Upper lobe of right lung (tissue), 1 donor: ENCODE measurements at regions not wholly inside any gene's neighbourhood (a gene's known extent, or its start where the extent isn't known, plus 50 kb on each side); places are given as distances from the start of the nearest gene placed in this dataset.
A peak's percentile ranks its signal among the peaks of the same experiment; 100 is the strongest.

Experiments
- ATAC-seq: fragments of 200-7000 bp; cut with Tn5 transposase; one replicate; pipeline ENCODE4 v1.9.1; 2020; ENCODE audit warnings: mild to moderate bottlenecking, moderate library complexity
- DNase-seq: peaks from one replicate; pipeline ENCODE4 v3.0.0-alpha.2; 2020
- H3K27ac ChIP-seq: fragments of 200-600 bp; one replicate; pipeline ENCODE4 v1.8.0; 2022
- H3K27me3 ChIP-seq: fragments of 200-600 bp; one replicate; pipeline ENCODE4 v1.8.0; 2022; ENCODE audit warnings: mild to moderate bottlenecking
- H3K36me3 ChIP-seq: fragments of 200-600 bp; one replicate; pipeline ENCODE4 v1.8.0; 2022
- H3K4me1 ChIP-seq: fragments of 200-600 bp; one replicate; pipeline ENCODE4 v1.8.0; 2022
- H3K4me3 ChIP-seq: fragments of 200-600 bp; one replicate; pipeline ENCODE4 v1.8.0; 2022; ENCODE audit warnings: mild to moderate bottlenecking
- H3K9me3 ChIP-seq: fragments of 200-600 bp; one replicate; pipeline ENCODE4 v1.8.0; 2022
- CTCF ChIP-seq: fragments of 200-600 bp; IDR thresholded peaks from one replicate; pipeline ENCODE4 v1.8.0; 2022; ENCODE audit warnings: antibody characterized with exemption
- intact Hi-C: fragments of 100-400 bp; cut with DNase I; formaldehyde crosslinking; loops from one replicate; pipeline ENCODE4 v1.11.0; 2022
- donor health status: DM: no; HTN: yes; CAD: no; lungs with severe emphysema.

GRCh38 chr3:72322264-72322976 is 525.8 kb downstream of the SHQ1 start:
- ATAC-seq, result no peak
- Histone ChIP-seq H3K36me3 (no peaks in the 10 kb centered on the region), H3K9me3 (no peaks in the 10 kb centered on the region), H3K27me3 (no peaks in the 10 kb centered on the region), H3K4me1 (no peaks in the 10 kb centered on the region), H3K27ac (no peak overlapping the region), H3K4me3 (no peak overlapping the region)
- TF ChIP-seq CTCF, result no peak
- intact Hi-C loops, result no loop called here
- DNase-seq, result no peak

GRCh38 chr3:72320955-72321303 is 527.3 kb downstream of the SHQ1 start:
- peak; percentile 5 for ATAC-seq
- H3K36me3 ChIP-seq, result no peaks in the 10 kb centered on the region
- H3K4me1 ChIP-seq, result no peaks in the 10 kb centered on the region
- TF ChIP-seq CTCF, result no peak
- H3K27ac ChIP-seq, result no peak overlapping the region
- H3K9me3 ChIP-seq, result no peaks in the 10 kb centered on the region
- intact Hi-C loops, result no loop called here
- no peaks in the 10 kb centered on the region for H3K27me3 ChIP-seq
- no peak for DNase-seq
- H3K4me3 ChIP-seq, result no peak overlapping the region

- Histone ChIP-seq H3K9me3 (no peaks in the 10 kb centered on the region), H3K27ac (no peak overlapping the region), H3K27me3 (no peaks in the 10 kb centered on the region), H3K4me3 (no peak overlapping the region), H3K4me1 (no peaks in the 10 kb centered on the region), H3K36me3 (no peaks in the 10 kb centered on the region)
- no peak for TF ChIP-seq CTCF
- DNase-seq (no peak), ATAC-seq (no peak)
- intact Hi-C loops, result no loop called here
These were observed 527.9 kb downstream of the SHQ1 start for GRCh38 chr3:72320095-72320954.

- Histone ChIP-seq H3K36me3 (no peaks in the 10 kb centered on the region), H3K9me3 (no peaks in the 10 kb centered on the region), H3K4me3 (no peak overlapping the region), H3K27ac (no peak overlapping the region), H3K27me3 (no peaks in the 10 kb centered on the region), H3K4me1 (no peaks in the 10 kb centered on the region)
- no peak for DNase-seq
- intact Hi-C loops, result no loop called here
- no peak for ATAC-seq
- no peak for TF ChIP-seq CTCF
These were observed 528.8 kb downstream of the SHQ1 start for GRCh38 chr3:72319194-72320094.

- H3K27me3 ChIP-seq, result no peaks in the 10 kb centered on the region
- DNase-seq, result no peak
- no peaks in the 10 kb centered on the region for H3K4me1 ChIP-seq
- TF ChIP-seq CTCF, result no peak
- no peak for ATAC-seq
- no peak overlapping the region for H3K27ac ChIP-seq
- intact Hi-C loops, result no loop called here
- H3K36me3 ChIP-seq, result no peaks in the 10 kb centered on the region
- H3K9me3 ChIP-seq, result no peaks in the 10 kb centered on the region
- H3K4me3 ChIP-seq, result no peak overlapping the region
These were observed 529.6 kb downstream of the SHQ1 start for GRCh38 chr3:72318504-72319193.
